OCI-LY1 (cell line): ENCODE measurements at regions not wholly inside any gene's neighbourhood (a gene's known extent, or its start where the extent isn't known, plus 50 kb on each side); places are given as distances from the start of the nearest gene placed in this dataset.

ENCODE experiments used
- H2AFZ ChIP-seq: fragments of 200-600 bp; sonication (generic), shearing (Covaris generic); 2 replicates; pipeline ENCODE4 v1.6.0; 2014; ENCODE audit warnings: antibody characterized with exemption, mild to moderate bottlenecking, low read length
- H3F3A ChIP-seq: fragments of 200-600 bp; sonication (generic), shearing (Covaris generic); 2 replicates; pipeline ENCODE4 v1.6.0; 2014; ENCODE audit warnings: mild to moderate bottlenecking, antibody characterized with exemption, low read length, moderate library complexity; ENCODE audit not compliant: insufficient read depth
- H3K27ac ChIP-seq: fragments of 200-600 bp; sonication (generic); 2 replicates; pipeline ENCODE4 v1.5.1; 2014; ENCODE audit warnings: low read length, mixed run types, mild to moderate bottlenecking, low read depth; ENCODE audit not compliant: poor library complexity, severe bottlenecking
- H3K27me3 ChIP-seq: fragments of 200-600 bp; sonication (generic); 2 replicates; pipeline ENCODE4 v1.6.0; 2014; ENCODE audit warnings: antibody characterized with exemption, mild to moderate bottlenecking, low read length, moderate library complexity; ENCODE audit not compliant: insufficient read depth
- H3K36me3 ChIP-seq: fragments of 200-600 bp; sonication (generic); 2 replicates; pipeline ENCODE4 v1.6.1; 2014; ENCODE audit warnings: mild to moderate bottlenecking, antibody characterized with exemption, low read length, moderate library complexity, mixed read lengths; ENCODE audit not compliant: insufficient read depth
- H3K4me1 ChIP-seq: fragments of 200-600 bp; sonication (generic); 2 replicates; pipeline ENCODE4 v1.5.1; 2014; ENCODE audit warnings: mild to moderate bottlenecking, low read length, moderate library complexity; ENCODE audit not compliant: insufficient read depth, severe bottlenecking
- H3K4me2 ChIP-seq: fragments of 200-600 bp; sonication (generic), shearing (Covaris generic); 2 replicates; pipeline ENCODE4 v1.6.1; 2014; ENCODE audit warnings: low read length
- H3K4me3 ChIP-seq: fragments of 200-600 bp; sonication (generic); 2 replicates; pipeline ENCODE4 v1.5.1; 2014; ENCODE audit warnings: low read length, low read depth, mild to moderate bottlenecking, mixed read lengths; ENCODE audit not compliant: poor library complexity, severe bottlenecking
- H3K79me2 ChIP-seq: fragments of 200-600 bp; shearing (Covaris generic); 2 replicates; pipeline ENCODE4 v1.6.1; 2016; ENCODE audit warnings: mixed run types, low read length, mixed read lengths; ENCODE audit not compliant: insufficient read depth
- H3K9ac ChIP-seq: fragments of 200-600 bp; sonication (generic), shearing (Covaris generic); 2 replicates; pipeline ENCODE4 v1.6.1; 2014; ENCODE audit warnings: mild to moderate bottlenecking, low read length, mixed read lengths
- H3K9me2 ChIP-seq: fragments of 200-600 bp; sonication (generic), shearing (Covaris generic); 2 replicates; pipeline ENCODE4 v1.6.1; 2014; ENCODE audit warnings: low read depth, mild to moderate bottlenecking, low read length, mixed read lengths
- H3K9me3 ChIP-seq: fragments of 200-600 bp; shearing (Covaris generic); 2 replicates; pipeline ENCODE4 v1.6.1; 2014; ENCODE audit warnings: low read length, mixed read lengths
- H4K20me1 ChIP-seq: fragments of 200-600 bp; sonication (generic), shearing (Covaris generic); 2 replicates; pipeline ENCODE4 v1.6.0; 2016; ENCODE audit warnings: mild to moderate bottlenecking, low read length; ENCODE audit not compliant: insufficient read depth
- EZH2 ChIP-seq: fragments of 200-600 bp; sonication (generic), shearing (Covaris generic); IDR thresholded peaks from 2 replicates; pipeline ENCODE4 v1.8.0; 2017; ENCODE audit warnings: borderline replicate concordance, mixed run types, mild to moderate bottlenecking, antibody characterized with exemption, low read length, moderate library complexity, mixed read lengths
- TF ChIP-seq, protein P1 (sequence below): fragments of 200-600 bp; sonication (generic), shearing (Covaris generic); IDR thresholded peaks from 2 replicates; pipeline ENCODE4 v1.5.1; 2017; ENCODE audit warnings: mild to moderate bottlenecking, antibody characterized with exemption, low read length, moderate library complexity, mixed read lengths

DNA sequence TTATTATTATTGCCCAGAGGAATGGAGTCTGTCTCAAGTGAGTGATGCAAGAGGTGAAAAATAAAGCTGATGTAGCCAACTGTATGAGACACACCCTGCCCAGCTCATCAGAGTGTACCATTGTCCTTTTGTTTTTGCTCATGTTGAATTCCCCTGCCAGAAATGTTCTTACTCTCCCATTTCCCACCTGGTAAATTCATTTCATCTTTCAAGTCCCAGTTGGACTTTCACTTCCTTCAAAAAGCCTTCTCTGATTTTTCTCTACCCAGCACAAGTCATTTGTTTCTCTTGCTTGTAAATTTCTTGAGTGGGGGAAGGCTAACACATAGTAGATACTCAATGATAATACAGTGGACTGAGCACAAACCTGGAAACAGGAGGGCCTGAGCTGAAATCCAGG is 394.5 kb upstream of the ZNF462 start:
- H3K4me1 ChIP-seq, result no peaks in the 10 kb centered on the region
- no peaks in the 10 kb centered on the region for H3F3A ChIP-seq
- H3K4me3 ChIP-seq, result no peak overlapping the region
- no peak overlapping the region for H3K27ac ChIP-seq
- no peak overlapping the region for H2AFZ ChIP-seq
- no peaks in the 10 kb centered on the region for H4K20me1 ChIP-seq
- no peaks in the 10 kb centered on the region for H3K27me3 ChIP-seq
- no peak for TF ChIP-seq EZH2
- TF ChIP-seq, protein P1, sequence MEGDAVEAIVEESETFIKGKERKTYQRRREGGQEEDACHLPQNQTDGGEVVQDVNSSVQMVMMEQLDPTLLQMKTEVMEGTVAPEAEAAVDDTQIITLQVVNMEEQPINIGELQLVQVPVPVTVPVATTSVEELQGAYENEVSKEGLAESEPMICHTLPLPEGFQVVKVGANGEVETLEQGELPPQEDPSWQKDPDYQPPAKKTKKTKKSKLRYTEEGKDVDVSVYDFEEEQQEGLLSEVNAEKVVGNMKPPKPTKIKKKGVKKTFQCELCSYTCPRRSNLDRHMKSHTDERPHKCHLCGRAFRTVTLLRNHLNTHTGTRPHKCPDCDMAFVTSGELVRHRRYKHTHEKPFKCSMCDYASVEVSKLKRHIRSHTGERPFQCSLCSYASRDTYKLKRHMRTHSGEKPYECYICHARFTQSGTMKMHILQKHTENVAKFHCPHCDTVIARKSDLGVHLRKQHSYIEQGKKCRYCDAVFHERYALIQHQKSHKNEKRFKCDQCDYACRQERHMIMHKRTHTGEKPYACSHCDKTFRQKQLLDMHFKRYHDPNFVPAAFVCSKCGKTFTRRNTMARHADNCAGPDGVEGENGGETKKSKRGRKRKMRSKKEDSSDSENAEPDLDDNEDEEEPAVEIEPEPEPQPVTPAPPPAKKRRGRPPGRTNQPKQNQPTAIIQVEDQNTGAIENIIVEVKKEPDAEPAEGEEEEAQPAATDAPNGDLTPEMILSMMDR, result no peak
- no peaks in the 10 kb centered on the region for H3K79me2 ChIP-seq
- H3K9me3 ChIP-seq, result no peaks in the 10 kb centered on the region
- no peak overlapping the region for H3K4me2 ChIP-seq
- H3K36me3 ChIP-seq, result no peaks in the 10 kb centered on the region
- no peak overlapping the region for H3K9ac ChIP-seq
- H3K9me2 ChIP-seq, result no peaks in the 10 kb centered on the region

DNA sequence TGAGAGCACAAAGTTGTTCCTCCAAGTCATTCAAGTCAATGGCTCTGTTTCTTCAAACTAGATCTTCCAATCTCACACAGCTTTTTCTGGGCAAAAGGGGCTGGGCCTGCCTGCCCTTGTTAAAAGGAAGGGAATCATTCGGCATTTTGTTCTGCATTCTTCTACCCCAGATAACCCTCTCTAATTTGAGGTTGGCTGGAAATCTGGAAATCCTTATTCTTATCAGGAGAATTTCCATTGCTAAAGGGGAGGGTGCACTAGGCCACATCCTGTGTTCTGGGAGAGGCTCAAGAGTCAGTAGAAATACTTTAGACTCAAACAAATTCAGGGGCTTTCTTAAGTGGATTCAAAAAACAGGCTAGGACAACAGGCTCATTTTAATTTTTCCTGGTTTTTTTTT is 384.7 kb upstream of the ZNF462 start:
- Histone ChIP-seq H4K20me1 (no peaks in the 10 kb centered on the region), H3K9me2 (no peaks in the 10 kb centered on the region), H3K27me3 (no peaks in the 10 kb centered on the region), H3K79me2 (no peaks in the 10 kb centered on the region), H3K4me2 (no peak overlapping the region), H2AFZ (no peak overlapping the region), H3K36me3 (no peaks in the 10 kb centered on the region), H3K9ac (no peak overlapping the region), H3K27ac (no peak overlapping the region), H3K4me1 (no peaks in the 10 kb centered on the region), H3K9me3 (no peaks in the 10 kb centered on the region), H3F3A (no peaks in the 10 kb centered on the region), H3K4me3 (no peak overlapping the region)
- no peak for TF ChIP-seq EZH2
- TF ChIP-seq, protein P1, result no peak

DNA sequence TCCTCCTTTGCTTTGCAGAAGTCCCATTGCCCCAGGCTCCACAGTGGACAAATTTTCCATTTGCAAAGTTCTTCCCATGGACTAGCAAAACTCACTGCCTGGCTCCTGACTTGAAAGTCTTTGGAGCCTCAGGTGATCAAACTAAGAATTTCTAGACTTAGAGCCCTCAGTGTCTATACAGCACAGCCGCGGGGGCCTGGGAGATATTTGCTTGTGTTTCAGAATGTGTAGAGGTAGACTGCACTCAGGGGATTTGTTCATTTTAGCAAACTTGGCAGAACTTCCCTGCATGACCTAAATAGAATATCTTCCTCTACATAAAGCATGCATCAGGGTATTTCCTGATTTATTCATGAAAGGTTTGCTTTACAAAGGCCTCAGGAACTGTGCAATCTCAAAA is 384.2 kb upstream of the ZNF462 start:
- Histone ChIP-seq H3K4me1 (no peaks in the 10 kb centered on the region), H2AFZ (no peak overlapping the region), H3K9me3 (no peaks in the 10 kb centered on the region), H3K36me3 (no peaks in the 10 kb centered on the region), H3F3A (no peaks in the 10 kb centered on the region), H3K79me2 (no peaks in the 10 kb centered on the region), H4K20me1 (no peaks in the 10 kb centered on the region), H3K27me3 (no peaks in the 10 kb centered on the region), H3K4me2 (no peak overlapping the region), H3K27ac (no peak overlapping the region), H3K4me3 (no peak overlapping the region), H3K9me2 (no peaks in the 10 kb centered on the region), H3K9ac (no peak overlapping the region)
- no peak for TF ChIP-seq EZH2
- TF ChIP-seq, protein P1, result no peak
